IMR-90 (cell line): ENCODE measurements at regions not wholly inside any gene's neighbourhood (a gene's known extent, or its start where the extent isn't known, plus 50 kb on each side); places are given as distances from the start of the nearest gene placed in this dataset.

Experiments
- ATAC-seq: fragments of 200-7000 bp; cut with Tn5 transposase; 2 replicates; pipeline ENCODE4 v1.9.1; 2020; ENCODE audit warnings: low read depth, mild to moderate bottlenecking, moderate library complexity
- BruUV-seq: library from RNA; stranded (reverse); fragments of 400-500 nt; replicated peaks from 2 replicates; lab custom pipeline; 2021; lab: Mats Ljungman, UMichigan
- CTCF ChIA-PET: fragments of 300-600 bp; formaldehyde crosslinking; extraction: SDS; loops from one replicate; lab custom pipeline; 2021; ENCODE audit warnings: antibody characterized with exemption; lab: Yijun Ruan, JAX
- POLR2A ChIA-PET: fragments of 300-600 bp; sonication (Branson Sonifier 250); formaldehyde crosslinking; loops from one replicate; lab custom pipeline; 2022; ENCODE audit warnings: antibody characterized with exemption; ENCODE audit not compliant: unreplicated experiment; lab: Charles Lee
- DNase-seq: peaks from one replicate; pipeline ENCODE4 v3.0.0; 2013
- H2AFZ ChIP-seq: replicated peaks from 2 replicates; pipeline ENCODE3; 2013; ENCODE audit warnings: low read length, mild to moderate bottlenecking; ENCODE audit not compliant: poor library complexity
- H2AK5ac ChIP-seq: 2 replicates; pipeline ENCODE4 v1.6.1; 2013; ENCODE audit warnings: low read depth, low read length, inconsistent platforms
- H2AK9ac ChIP-seq: replicated peaks from 2 replicates; pipeline ENCODE3; 2013; ENCODE audit warnings: mild to moderate bottlenecking, low read depth, low read length, moderate library complexity; ENCODE audit not compliant: poor library complexity
- H2BK120ac ChIP-seq: 2 replicates; pipeline ENCODE4 v1.6.1; 2013; ENCODE audit warnings: low read depth, low read length, inconsistent platforms
- H2BK15ac ChIP-seq: 3 replicates; pipeline ENCODE4 v1.6.1; 2013; ENCODE audit warnings: low read depth, low read length, inconsistent platforms
- H2BK20ac ChIP-seq: 2 replicates; pipeline ENCODE4 v1.6.1; 2013; ENCODE audit warnings: low read depth, mild to moderate bottlenecking, inconsistent platforms, low read length, moderate library complexity
- H2BK5ac ChIP-seq: 2 replicates; pipeline ENCODE4 v1.6.1; 2013; ENCODE audit warnings: mild to moderate bottlenecking, low read depth, low read length, inconsistent platforms; ENCODE audit not compliant: poor library complexity, severe bottlenecking
- H3K14ac ChIP-seq: replicated peaks from 2 replicates; pipeline ENCODE4 v1.6.1; 2013; ENCODE audit warnings: low read depth, low read length, inconsistent platforms
- H3K18ac ChIP-seq: 2 replicates; pipeline ENCODE4 v1.6.1; 2013; ENCODE audit warnings: low read depth, low read length, control low read depth
- H3K23ac ChIP-seq: 2 replicates; pipeline ENCODE4 v1.6.1; 2013; ENCODE audit warnings: low read depth, low read length, inconsistent platforms
- H3K27ac ChIP-seq: 2 replicates; pipeline ENCODE4 v1.5.1; 2013; ENCODE audit warnings: mild to moderate bottlenecking, control low read depth, low read length; ENCODE audit not compliant: insufficient read depth
- H3K27me3 ChIP-seq: 2 replicates; pipeline ENCODE4 v1.6.1; 2013; ENCODE audit warnings: low read length; ENCODE audit not compliant: control insufficient read depth, insufficient read depth
- H3K36me3 ChIP-seq: 2 replicates; pipeline ENCODE4 v1.6.1; 2013; ENCODE audit warnings: low read length, mixed read lengths; ENCODE audit not compliant: control insufficient read depth, insufficient read depth
- H3K4ac ChIP-seq: 2 replicates; pipeline ENCODE4 v1.6.1; 2013; ENCODE audit warnings: low read depth, low read length, inconsistent platforms
- H3K4me1 ChIP-seq: 2 replicates; pipeline ENCODE4 v1.6.1; 2013; ENCODE audit warnings: low read length, mixed read lengths; ENCODE audit not compliant: control insufficient read depth, insufficient read depth
- H3K4me2 ChIP-seq: 2 replicates; pipeline ENCODE4 v1.6.1; 2013; ENCODE audit warnings: low read depth, mild to moderate bottlenecking, control low read depth, low read length, moderate library complexity
- H3K4me3 ChIP-seq: 2 replicates; pipeline ENCODE4 v1.5.1; 2013; ENCODE audit warnings: low read depth, mild to moderate bottlenecking, control low read depth, low read length, moderate library complexity; ENCODE audit not compliant: insufficient read depth
- H3K56ac ChIP-seq: 2 replicates; pipeline ENCODE4 v1.6.1; 2013; ENCODE audit warnings: low read length, inconsistent platforms; ENCODE audit not compliant: insufficient read depth; ENCODE audit errors: extremely low read depth
- H3K79me1 ChIP-seq, 2 experiments: 2 replicates each; pipeline ENCODE4 v1.6.1; 2013; ENCODE audit warnings: low read length in 2 of 2, inconsistent platforms in 1 of 2, low read depth in 1 of 2
- H3K9ac ChIP-seq: 2 replicates; pipeline ENCODE4 v1.6.1; 2013; ENCODE audit warnings: low read depth, low read length, control low read depth
- H3K9me1 ChIP-seq: 2 replicates; pipeline ENCODE4 v1.6.1; 2013; ENCODE audit warnings: low read length, inconsistent platforms; ENCODE audit not compliant: insufficient read depth
- H3K9me3 ChIP-seq: 2 replicates; pipeline ENCODE4 v1.6.1; 2013; ENCODE audit warnings: low read length; ENCODE audit not compliant: control insufficient read depth, insufficient read depth
- H4K20me1 ChIP-seq: 2 replicates; pipeline ENCODE4 v1.6.1; 2013; ENCODE audit warnings: low read length, inconsistent platforms; ENCODE audit not compliant: insufficient read depth
- H4K5ac ChIP-seq: 2 replicates; pipeline ENCODE4 v1.6.1; 2013; ENCODE audit warnings: mild to moderate bottlenecking, low read depth, low read length, control low read depth
- H4K8ac ChIP-seq, 2 experiments: 2 replicates each; pipeline ENCODE4 v1.6.1; 2013; ENCODE audit warnings: low read depth in 2 of 2, low read length in 2 of 2, control low read depth in 1 of 2, inconsistent platforms in 1 of 2
- H4K91ac ChIP-seq: 2 replicates; pipeline ENCODE4 v1.6.1; 2013; ENCODE audit warnings: low read depth, low read length, inconsistent platforms; ENCODE audit not compliant: insufficient read depth
- BHLHE40 ChIP-seq: fragments of 150-350 bp; IDR thresholded peaks from 2 replicates; pipeline ENCODE4 v1.6.1; 2016; ENCODE audit warnings: mild to moderate bottlenecking, low read depth, low read length
- CEBPB ChIP-seq: IDR thresholded peaks from 2 replicates; pipeline ENCODE4 v1.6.1; 2012; ENCODE audit warnings: low read depth, low read length, improper control_type of control experiment
- CHD1 ChIP-seq: IDR thresholded peaks from 2 replicates; pipeline ENCODE4 v1.6.1; 2012; ENCODE audit warnings: low read depth, low read length, improper control_type of control experiment
- FOS ChIP-seq: fragments of 150-350 bp; IDR thresholded peaks from 2 replicates; pipeline ENCODE4 v1.6.1; 2016; ENCODE audit warnings: low read depth, low read length
- MAZ ChIP-seq: IDR thresholded peaks from 2 replicates; pipeline ENCODE4 v1.6.1; 2012; ENCODE audit warnings: low read depth, mild to moderate bottlenecking, low read length, improper control_type of control experiment, moderate library complexity, borderline replicate concordance
- NFE2L2 ChIP-seq: fragments of 150-350 bp; IDR thresholded peaks from 2 replicates; pipeline ENCODE4 v1.6.1; 2016; ENCODE audit warnings: low read depth, mild to moderate bottlenecking, low read length
- RAD21 ChIP-seq: IDR thresholded peaks from 2 replicates; pipeline ENCODE4 v1.6.1; 2012; ENCODE audit warnings: low read length, improper control_type of control experiment
- RCOR1 ChIP-seq: IDR thresholded peaks from 2 replicates; pipeline ENCODE4 v1.6.1; 2012; ENCODE audit warnings: mild to moderate bottlenecking, low read length, improper control_type of control experiment; ENCODE audit not compliant: insufficient replicate concordance
- WGBS, 2 experiments: methylation state at CpG; one replicate each; pipeline versions ENCODE4 v1.1.5 to v1.1.7; 2013; ENCODE audit warnings: missing lambda C conversion rate in 2 of 2; ENCODE audit not compliant: insufficient read length in 1 of 2; ENCODE audit errors: extremely low coverage in 2 of 2; 5-methylcytosine and 5-hydroxymethylcytosine counted together
- dilution Hi-C: fragments of 300-500 bp; cut with HindIII; formaldehyde crosslinking; loops from one replicate; pipeline ENCODE4 v1.14.3; 2018; ENCODE audit warnings: low sequenced_read_pairs; ENCODE audit not compliant: unreplicated experiment
- in situ Hi-C: fragments of 300-500 bp; cut with MboI; formaldehyde crosslinking; loops from 3 replicates; pipeline ENCODE4 v1.14.3; 2019; ENCODE audit warnings: low sequenced_read_pairs, inconsistent platforms, mixed read lengths
- intact Hi-C: fragments of 100-400 bp; cut with micrococcal nuclease; formaldehyde crosslinking; loops from 2 replicates; pipeline ENCODE4 v1.10.0; 2022
- TF ChIP-seq, protein P1 (sequence below): fragments of 150-350 bp; IDR thresholded peaks from 2 replicates; pipeline ENCODE4 v1.6.1; 2016; ENCODE audit warnings: low read depth, mild to moderate bottlenecking, low read length, moderate library complexity, borderline replicate concordance
- TF ChIP-seq, protein P2 (sequence below): conservative IDR thresholded peaks from 2 replicates; pipeline ENCODE4 v1.5.1; 2012; ENCODE audit warnings: mild to moderate bottlenecking, low read depth, low read length, improper control_type of control experiment
- TF ChIP-seq, protein P3 (sequence below): fragments of 150-350 bp; IDR thresholded peaks from 2 replicates; pipeline ENCODE4 v1.6.1; 2017; ENCODE audit warnings: mild to moderate bottlenecking, antibody characterized with exemption, low read length, low read depth

DNA sequence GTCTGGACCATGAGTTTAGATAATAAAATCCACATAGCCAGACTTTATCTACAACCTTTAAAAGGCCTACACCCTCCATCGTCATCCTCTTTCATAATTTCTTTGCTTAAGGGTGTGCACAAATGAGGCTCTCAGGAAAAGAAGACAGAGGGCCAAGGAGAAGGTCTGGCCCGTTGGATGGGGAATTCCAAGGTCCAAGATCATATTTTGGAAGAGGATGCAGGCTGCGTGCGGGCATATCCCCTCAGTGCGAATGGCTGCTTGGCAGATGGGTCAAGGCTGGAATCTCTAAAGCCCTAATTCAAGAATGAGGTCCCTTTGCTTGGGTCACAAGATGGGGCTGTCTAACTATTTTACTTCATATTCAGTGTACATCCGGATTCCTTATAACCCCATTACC lies 782.2 kb upstream of the NCAM2 start:
- Histone ChIP-seq H2AK9ac (no peak overlapping the region), H2BK120ac (no peak overlapping the region), H3K9me1 (no peaks in the 10 kb centered on the region), H4K91ac (no peak overlapping the region), H4K5ac (no peak overlapping the region), H4K20me1 (no peaks in the 10 kb centered on the region), H2BK5ac (no peak overlapping the region), H3K36me3 (no peaks in the 10 kb centered on the region), H3K18ac (no peak overlapping the region), H2AK5ac (no peak overlapping the region), H3K56ac (no peak overlapping the region), H3K9ac (no peak overlapping the region), H3K79me1 (no peaks in the 10 kb centered on the region), H3K4ac (no peak overlapping the region), H3K23ac (no peak overlapping the region), H3K14ac (no peak overlapping the region), H3K9me3 (peaks cover 11% of the 10 kb centered on the region), H3K4me3 (no peak overlapping the region), H3K4me2 (no peak overlapping the region), H2BK15ac (no peak overlapping the region), H3K4me1 (no peaks in the 10 kb centered on the region), H2AFZ (no peak overlapping the region), H2BK20ac (no peak overlapping the region), H4K8ac (no peak overlapping the region), H3K27ac (no peak overlapping the region), H3K27me3 (no peaks in the 10 kb centered on the region)
- intact Hi-C loops, result no loop called here
- ATAC-seq (no peak), DNase-seq (no peak)
- POLR2A ChIA-PET, result no interaction called here
- dilution Hi-C loops, result no loop called here
- WGBS, 2 experiments, result 40% methylated on average over 2 of the region's 6 CpGs; no CpG with 5 or more reads in 1 of the 2 experiments
- BruUV-seq, result no TSS peak
- in situ Hi-C loops, result no loop called here
- CTCF ChIA-PET, result no interaction called here
- TF ChIP-seq MAZ (no peak), BHLHE40 (no peak), RAD21 (no peak), RCOR1 (no peak), CEBPB (no peak), FOS (no peak), CHD1 (no peak), NFE2L2 (no peak)
- TF ChIP-seq, protein P1, sequence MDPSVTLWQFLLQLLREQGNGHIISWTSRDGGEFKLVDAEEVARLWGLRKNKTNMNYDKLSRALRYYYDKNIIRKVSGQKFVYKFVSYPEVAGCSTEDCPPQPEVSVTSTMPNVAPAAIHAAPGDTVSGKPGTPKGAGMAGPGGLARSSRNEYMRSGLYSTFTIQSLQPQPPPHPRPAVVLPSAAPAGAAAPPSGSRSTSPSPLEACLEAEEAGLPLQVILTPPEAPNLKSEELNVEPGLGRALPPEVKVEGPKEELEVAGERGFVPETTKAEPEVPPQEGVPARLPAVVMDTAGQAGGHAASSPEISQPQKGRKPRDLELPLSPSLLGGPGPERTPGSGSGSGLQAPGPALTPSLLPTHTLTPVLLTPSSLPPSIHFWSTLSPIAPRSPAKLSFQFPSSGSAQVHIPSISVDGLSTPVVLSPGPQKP, result no peak
- TF ChIP-seq, protein P2, sequence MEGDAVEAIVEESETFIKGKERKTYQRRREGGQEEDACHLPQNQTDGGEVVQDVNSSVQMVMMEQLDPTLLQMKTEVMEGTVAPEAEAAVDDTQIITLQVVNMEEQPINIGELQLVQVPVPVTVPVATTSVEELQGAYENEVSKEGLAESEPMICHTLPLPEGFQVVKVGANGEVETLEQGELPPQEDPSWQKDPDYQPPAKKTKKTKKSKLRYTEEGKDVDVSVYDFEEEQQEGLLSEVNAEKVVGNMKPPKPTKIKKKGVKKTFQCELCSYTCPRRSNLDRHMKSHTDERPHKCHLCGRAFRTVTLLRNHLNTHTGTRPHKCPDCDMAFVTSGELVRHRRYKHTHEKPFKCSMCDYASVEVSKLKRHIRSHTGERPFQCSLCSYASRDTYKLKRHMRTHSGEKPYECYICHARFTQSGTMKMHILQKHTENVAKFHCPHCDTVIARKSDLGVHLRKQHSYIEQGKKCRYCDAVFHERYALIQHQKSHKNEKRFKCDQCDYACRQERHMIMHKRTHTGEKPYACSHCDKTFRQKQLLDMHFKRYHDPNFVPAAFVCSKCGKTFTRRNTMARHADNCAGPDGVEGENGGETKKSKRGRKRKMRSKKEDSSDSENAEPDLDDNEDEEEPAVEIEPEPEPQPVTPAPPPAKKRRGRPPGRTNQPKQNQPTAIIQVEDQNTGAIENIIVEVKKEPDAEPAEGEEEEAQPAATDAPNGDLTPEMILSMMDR, result no peak
- TF ChIP-seq, protein P3, sequence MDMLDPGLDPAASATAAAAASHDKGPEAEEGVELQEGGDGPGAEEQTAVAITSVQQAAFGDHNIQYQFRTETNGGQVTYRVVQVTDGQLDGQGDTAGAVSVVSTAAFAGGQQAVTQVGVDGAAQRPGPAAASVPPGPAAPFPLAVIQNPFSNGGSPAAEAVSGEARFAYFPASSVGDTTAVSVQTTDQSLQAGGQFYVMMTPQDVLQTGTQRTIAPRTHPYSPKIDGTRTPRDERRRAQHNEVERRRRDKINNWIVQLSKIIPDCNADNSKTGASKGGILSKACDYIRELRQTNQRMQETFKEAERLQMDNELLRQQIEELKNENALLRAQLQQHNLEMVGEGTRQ, result no peak
